GM12878 (cell line): ENCODE measurements at regions not wholly inside any gene's neighbourhood (a gene's known extent, or its start where the extent isn't known, plus 50 kb on each side); places are given as distances from the start of the nearest gene placed in this dataset.

ENCODE experiments used
- ASH2L ChIP-seq: fragments of 300-600, 200-600 bp; sonication (generic); IDR thresholded peaks from 2 replicates; pipeline ENCODE4 v1.6.1; 2017; ENCODE audit warnings: low read depth, mild to moderate bottlenecking, borderline replicate concordance
- ATF7 ChIP-seq: fragments of 450-650 bp; IDR thresholded peaks from 2 replicates; pipeline ENCODE4 v1.6.1; 2016; ENCODE audit warnings: low read depth, mild to moderate bottlenecking
- EGR1 ChIP-seq, 2 experiments: IDR thresholded peaks; 1 replicate in 1 of 2; 2 replicates in 1 of 2; pipeline ENCODE4 v1.6.1; 2011 to 2012; ENCODE audit warnings: low read depth in 2 of 2, low read length in 2 of 2, borderline replicate concordance in 1 of 2, mild to moderate bottlenecking in 1 of 2, moderate library complexity in 1 of 2
- MTA3 ChIP-seq: IDR thresholded peaks from 2 replicates; pipeline ENCODE4 v1.6.1; 2012; ENCODE audit warnings: low read length, inconsistent platforms, borderline replicate concordance
- RCOR1 ChIP-seq: conservative IDR thresholded peaks from 2 replicates; pipeline ENCODE4 v1.6.1; 2012; ENCODE audit warnings: low read depth, low read length, improper control_type of control experiment
- SRF ChIP-seq, 2 experiments: IDR thresholded peaks; 2 replicates each; pipeline ENCODE4 v1.6.1; 2011; ENCODE audit warnings: low read depth in 2 of 2, low read length in 2 of 2, mild to moderate bottlenecking in 1 of 2, moderate library complexity in 1 of 2
- SUPT20H ChIP-seq: IDR thresholded peaks from 2 replicates; pipeline ENCODE4 v1.6.1; 2011; ENCODE audit warnings: low read depth, mild to moderate bottlenecking, low read length, moderate library complexity, borderline replicate concordance; ENCODE audit not compliant: control insufficient read depth
- TAF1 ChIP-seq: IDR thresholded peaks from 2 replicates; pipeline ENCODE4 v1.6.1; 2011; ENCODE audit warnings: mild to moderate bottlenecking, low read depth, low read length, borderline replicate concordance
- TF ChIP-seq, protein P1 (sequence below), 3 experiments: IDR thresholded peaks in 2 of 3; conservative IDR thresholded peaks in 1 of 3; 2 replicates each; pipeline ENCODE4 v1.5.1; 2011; ENCODE audit warnings: low read depth in 3 of 3, low read length in 3 of 3, mild to moderate bottlenecking in 3 of 3, control low read depth in 2 of 3, moderate library complexity in 2 of 3, inconsistent platforms in 1 of 3, mixed read lengths in 1 of 3; ENCODE audit not compliant: control insufficient read depth in 2 of 3, insufficient read depth in 1 of 3; ENCODE audit errors: extremely low read depth in 1 of 3
- TF ChIP-seq, protein P2 (sequence below): IDR thresholded peaks from 2 replicates; pipeline ENCODE4 v1.6.1; 2011; ENCODE audit warnings: mild to moderate bottlenecking, low read depth, low read length, moderate library complexity; ENCODE audit not compliant: insufficient replicate concordance
- TF ChIP-seq, protein P3 (sequence below): IDR thresholded peaks from 2 replicates; pipeline ENCODE4 v1.6.1; 2012; ENCODE audit warnings: improper control_type of control experiment, low read depth, low read length; ENCODE audit not compliant: insufficient replicate concordance
- TF ChIP-seq, protein P4 (sequence below): fragments of 450-650 bp; IDR thresholded peaks from 2 replicates; pipeline ENCODE4 v1.6.1; 2014; ENCODE audit warnings: mild to moderate bottlenecking

DNA sequence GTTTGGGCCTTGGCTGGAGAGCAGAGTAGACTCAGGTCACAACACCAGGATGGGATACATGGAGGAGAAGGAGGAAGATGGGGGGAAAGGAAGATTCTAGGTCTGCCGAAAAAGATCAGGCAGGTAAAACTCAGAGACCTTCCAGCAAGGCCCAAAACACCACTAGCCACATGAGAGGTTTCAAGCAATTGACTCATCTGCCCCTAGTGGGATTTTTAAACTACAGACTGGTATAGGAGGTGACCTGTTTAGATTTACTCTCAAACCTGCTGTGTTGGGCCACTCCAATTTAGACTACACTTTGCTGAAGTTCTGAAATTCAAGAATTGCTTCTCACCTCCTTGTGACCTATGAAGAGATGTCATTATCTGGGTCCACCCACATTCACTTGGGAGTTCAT lies 236.9 kb upstream of the SASH1 start:
- TF ChIP-seq, protein P1, sequence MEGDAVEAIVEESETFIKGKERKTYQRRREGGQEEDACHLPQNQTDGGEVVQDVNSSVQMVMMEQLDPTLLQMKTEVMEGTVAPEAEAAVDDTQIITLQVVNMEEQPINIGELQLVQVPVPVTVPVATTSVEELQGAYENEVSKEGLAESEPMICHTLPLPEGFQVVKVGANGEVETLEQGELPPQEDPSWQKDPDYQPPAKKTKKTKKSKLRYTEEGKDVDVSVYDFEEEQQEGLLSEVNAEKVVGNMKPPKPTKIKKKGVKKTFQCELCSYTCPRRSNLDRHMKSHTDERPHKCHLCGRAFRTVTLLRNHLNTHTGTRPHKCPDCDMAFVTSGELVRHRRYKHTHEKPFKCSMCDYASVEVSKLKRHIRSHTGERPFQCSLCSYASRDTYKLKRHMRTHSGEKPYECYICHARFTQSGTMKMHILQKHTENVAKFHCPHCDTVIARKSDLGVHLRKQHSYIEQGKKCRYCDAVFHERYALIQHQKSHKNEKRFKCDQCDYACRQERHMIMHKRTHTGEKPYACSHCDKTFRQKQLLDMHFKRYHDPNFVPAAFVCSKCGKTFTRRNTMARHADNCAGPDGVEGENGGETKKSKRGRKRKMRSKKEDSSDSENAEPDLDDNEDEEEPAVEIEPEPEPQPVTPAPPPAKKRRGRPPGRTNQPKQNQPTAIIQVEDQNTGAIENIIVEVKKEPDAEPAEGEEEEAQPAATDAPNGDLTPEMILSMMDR (IDR thresholded peaks at IDR 0.05 in 2 of 3, conservative IDR thresholded peaks at IDR 0.05 in 1 of 3; ENCODE audit: control insufficient read depth in 2 of 3, extremely low read depth in 1 of 3, insufficient read depth in 1 of 3, low read depth in 3 of 3, low read length in 3 of 3): no peak
- TF ChIP-seq, protein P2, sequence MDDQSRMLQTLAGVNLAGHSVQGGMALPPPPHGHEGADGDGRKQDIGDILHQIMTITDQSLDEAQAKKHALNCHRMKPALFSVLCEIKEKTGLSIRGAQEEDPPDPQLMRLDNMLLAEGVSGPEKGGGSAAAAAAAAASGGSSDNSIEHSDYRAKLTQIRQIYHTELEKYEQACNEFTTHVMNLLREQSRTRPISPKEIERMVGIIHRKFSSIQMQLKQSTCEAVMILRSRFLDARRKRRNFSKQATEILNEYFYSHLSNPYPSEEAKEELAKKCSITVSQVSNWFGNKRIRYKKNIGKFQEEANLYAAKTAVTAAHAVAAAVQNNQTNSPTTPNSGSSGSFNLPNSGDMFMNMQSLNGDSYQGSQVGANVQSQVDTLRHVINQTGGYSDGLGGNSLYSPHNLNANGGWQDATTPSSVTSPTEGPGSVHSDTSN: no peak
- no peak for TF ChIP-seq TAF1
- no peak for TF ChIP-seq RCOR1
- no peak for TF ChIP-seq ASH2L
- TF ChIP-seq, protein P3, sequence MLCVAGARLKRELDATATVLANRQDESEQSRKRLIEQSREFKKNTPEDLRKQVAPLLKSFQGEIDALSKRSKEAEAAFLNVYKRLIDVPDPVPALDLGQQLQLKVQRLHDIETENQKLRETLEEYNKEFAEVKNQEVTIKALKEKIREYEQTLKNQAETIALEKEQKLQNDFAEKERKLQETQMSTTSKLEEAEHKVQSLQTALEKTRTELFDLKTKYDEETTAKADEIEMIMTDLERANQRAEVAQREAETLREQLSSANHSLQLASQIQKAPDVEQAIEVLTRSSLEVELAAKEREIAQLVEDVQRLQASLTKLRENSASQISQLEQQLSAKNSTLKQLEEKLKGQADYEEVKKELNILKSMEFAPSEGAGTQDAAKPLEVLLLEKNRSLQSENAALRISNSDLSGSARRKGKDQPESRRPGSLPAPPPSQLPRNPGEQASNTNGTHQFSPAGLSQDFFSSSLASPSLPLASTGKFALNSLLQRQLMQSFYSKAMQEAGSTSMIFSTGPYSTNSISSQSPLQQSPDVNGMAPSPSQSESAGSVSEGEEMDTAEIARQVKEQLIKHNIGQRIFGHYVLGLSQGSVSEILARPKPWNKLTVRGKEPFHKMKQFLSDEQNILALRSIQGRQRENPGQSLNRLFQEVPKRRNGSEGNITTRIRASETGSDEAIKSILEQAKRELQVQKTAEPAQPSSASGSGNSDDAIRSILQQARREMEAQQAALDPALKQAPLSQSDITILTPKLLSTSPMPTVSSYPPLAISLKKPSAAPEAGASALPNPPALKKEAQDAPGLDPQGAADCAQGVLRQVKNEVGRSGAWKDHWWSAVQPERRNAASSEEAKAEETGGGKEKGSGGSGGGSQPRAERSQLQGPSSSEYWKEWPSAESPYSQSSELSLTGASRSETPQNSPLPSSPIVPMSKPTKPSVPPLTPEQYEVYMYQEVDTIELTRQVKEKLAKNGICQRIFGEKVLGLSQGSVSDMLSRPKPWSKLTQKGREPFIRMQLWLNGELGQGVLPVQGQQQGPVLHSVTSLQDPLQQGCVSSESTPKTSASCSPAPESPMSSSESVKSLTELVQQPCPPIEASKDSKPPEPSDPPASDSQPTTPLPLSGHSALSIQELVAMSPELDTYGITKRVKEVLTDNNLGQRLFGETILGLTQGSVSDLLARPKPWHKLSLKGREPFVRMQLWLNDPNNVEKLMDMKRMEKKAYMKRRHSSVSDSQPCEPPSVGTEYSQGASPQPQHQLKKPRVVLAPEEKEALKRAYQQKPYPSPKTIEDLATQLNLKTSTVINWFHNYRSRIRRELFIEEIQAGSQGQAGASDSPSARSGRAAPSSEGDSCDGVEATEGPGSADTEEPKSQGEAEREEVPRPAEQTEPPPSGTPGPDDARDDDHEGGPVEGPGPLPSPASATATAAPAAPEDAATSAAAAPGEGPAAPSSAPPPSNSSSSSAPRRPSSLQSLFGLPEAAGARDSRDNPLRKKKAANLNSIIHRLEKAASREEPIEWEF: no peak
- TF ChIP-seq, protein P4, sequence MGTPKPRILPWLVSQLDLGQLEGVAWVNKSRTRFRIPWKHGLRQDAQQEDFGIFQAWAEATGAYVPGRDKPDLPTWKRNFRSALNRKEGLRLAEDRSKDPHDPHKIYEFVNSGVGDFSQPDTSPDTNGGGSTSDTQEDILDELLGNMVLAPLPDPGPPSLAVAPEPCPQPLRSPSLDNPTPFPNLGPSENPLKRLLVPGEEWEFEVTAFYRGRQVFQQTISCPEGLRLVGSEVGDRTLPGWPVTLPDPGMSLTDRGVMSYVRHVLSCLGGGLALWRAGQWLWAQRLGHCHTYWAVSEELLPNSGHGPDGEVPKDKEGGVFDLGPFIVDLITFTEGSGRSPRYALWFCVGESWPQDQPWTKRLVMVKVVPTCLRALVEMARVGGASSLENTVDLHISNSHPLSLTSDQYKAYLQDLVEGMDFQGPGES: no peak
- TF ChIP-seq ATF7: no peak
- TF ChIP-seq EGR1 (IDR thresholded peaks at IDR 0.05; ENCODE audit: borderline replicate concordance in 1 of 2, low read depth in 2 of 2, low read length in 2 of 2): no peak
- no peak for TF ChIP-seq SRF (IDR thresholded peaks at IDR 0.05; ENCODE audit: low read depth in 2 of 2, low read length in 2 of 2)
- no peak for TF ChIP-seq SUPT20H
- TF ChIP-seq MTA3: no peak
